ENCODE measurements at regions not wholly inside any gene's neighbourhood (a gene's known extent, or its start where the extent isn't known, plus 50 kb on each side); places are given as distances from the start of the nearest gene placed in this dataset.

DNA sequence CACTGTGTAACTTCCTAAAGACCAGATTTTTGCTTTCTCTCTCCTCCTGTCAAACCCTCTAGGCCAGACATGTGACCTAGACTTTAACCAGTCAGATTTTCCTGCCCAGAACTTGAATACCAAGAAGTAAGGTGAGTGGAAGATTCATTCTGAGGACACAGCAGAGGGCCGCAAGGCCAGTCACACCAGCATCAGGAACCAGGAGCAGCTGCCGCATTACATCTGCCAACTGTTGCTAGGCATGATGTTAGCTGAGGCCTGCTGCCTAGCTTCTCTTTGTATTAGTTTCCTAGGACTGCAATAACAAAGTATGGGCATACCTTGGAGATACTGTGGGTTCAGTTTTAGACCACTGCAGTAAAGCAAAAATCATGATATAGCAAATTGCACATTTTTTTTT, 101.9 kb upstream of the BMP4 start:
- TF ChIP-seq CEBPB (IDR thresholded peaks at IDR 0.05) (no peak), FOXM1 (IDR thresholded peaks at IDR 0.05; ENCODE audit: borderline replicate concordance, low read depth) (no peak), TEAD4 (IDR thresholded peaks at IDR 0.05) (no peak), TCF12 (IDR thresholded peaks at IDR 0.05; ENCODE audit: low read depth) (no peak), EP300 (IDR thresholded peaks at IDR 0.05; ENCODE audit: borderline replicate concordance) (no peak), YY1 (IDR thresholded peaks at IDR 0.05; ENCODE audit: low read depth) (no peak), EGR1 (IDR thresholded peaks at IDR 0.05) (no peak), CREB1 (IDR thresholded peaks at IDR 0.05; ENCODE audit: low read depth) (no peak), RAD21 (IDR thresholded peaks at IDR 0.05; ENCODE audit: low read depth) (no peak), ZBTB7A (IDR thresholded peaks at IDR 0.05; ENCODE audit: low read depth) (no peak), TAF1 (IDR thresholded peaks at IDR 0.05; ENCODE audit: low read depth) (no peak), NFIC (IDR thresholded peaks at IDR 0.05) (no peak)
- TF ChIP-seq, protein P1, sequence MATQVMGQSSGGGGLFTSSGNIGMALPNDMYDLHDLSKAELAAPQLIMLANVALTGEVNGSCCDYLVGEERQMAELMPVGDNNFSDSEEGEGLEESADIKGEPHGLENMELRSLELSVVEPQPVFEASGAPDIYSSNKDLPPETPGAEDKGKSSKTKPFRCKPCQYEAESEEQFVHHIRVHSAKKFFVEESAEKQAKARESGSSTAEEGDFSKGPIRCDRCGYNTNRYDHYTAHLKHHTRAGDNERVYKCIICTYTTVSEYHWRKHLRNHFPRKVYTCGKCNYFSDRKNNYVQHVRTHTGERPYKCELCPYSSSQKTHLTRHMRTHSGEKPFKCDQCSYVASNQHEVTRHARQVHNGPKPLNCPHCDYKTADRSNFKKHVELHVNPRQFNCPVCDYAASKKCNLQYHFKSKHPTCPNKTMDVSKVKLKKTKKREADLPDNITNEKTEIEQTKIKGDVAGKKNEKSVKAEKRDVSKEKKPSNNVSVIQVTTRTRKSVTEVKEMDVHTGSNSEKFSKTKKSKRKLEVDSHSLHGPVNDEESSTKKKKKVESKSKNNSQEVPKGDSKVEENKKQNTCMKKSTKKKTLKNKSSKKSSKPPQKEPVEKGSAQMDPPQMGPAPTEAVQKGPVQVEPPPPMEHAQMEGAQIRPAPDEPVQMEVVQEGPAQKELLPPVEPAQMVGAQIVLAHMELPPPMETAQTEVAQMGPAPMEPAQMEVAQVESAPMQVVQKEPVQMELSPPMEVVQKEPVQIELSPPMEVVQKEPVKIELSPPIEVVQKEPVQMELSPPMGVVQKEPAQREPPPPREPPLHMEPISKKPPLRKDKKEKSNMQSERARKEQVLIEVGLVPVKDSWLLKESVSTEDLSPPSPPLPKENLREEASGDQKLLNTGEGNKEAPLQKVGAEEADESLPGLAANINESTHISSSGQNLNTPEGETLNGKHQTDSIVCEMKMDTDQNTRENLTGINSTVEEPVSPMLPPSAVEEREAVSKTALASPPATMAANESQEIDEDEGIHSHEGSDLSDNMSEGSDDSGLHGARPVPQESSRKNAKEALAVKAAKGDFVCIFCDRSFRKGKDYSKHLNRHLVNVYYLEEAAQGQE (IDR thresholded peaks at IDR 0.05; ENCODE audit: low read depth) = no peak
- TF ChIP-seq, protein P2, sequence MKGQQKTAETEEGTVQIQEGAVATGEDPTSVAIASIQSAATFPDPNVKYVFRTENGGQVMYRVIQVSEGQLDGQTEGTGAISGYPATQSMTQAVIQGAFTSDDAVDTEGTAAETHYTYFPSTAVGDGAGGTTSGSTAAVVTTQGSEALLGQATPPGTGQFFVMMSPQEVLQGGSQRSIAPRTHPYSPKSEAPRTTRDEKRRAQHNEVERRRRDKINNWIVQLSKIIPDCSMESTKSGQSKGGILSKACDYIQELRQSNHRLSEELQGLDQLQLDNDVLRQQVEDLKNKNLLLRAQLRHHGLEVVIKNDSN (IDR thresholded peaks at IDR 0.05) = no peak
- TF ChIP-seq, protein P3, sequence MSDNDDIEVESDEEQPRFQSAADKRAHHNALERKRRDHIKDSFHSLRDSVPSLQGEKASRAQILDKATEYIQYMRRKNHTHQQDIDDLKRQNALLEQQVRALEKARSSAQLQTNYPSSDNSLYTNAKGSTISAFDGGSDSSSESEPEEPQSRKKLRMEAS (IDR thresholded peaks at IDR 0.05) = no peak

DNA sequence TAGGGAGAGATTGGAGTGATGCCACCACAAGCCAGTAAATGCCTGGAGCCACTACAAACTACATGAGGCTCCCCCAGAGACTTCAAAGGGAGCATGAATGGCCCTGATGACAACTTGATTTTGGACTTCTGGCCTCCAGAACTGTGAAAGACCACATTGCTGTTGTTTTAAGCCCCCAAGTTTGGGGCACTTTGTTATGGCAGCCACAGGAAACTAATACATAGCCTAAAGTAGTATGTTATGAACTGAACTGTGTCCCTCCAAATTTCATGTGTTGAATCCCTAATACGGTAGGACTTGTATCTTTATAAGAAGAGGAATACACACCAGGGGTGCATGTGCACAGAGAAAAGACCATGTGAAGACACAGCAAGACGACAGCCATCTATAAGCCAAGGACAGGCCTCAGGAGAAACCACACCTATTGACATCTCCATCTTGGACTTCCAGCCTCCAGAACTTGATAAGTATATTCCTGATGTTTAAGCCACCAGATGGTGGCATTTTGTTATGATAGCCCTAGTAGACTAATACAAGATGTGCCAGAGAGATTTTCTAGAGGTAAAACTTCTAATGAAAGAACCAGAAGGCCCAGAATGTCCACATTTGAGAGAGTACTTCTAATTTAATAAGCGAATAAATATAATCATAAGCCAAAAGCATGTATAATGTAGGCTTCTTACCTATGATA, 127.1 kb upstream of the BMP4 start:
- TF ChIP-seq TEAD4 (IDR thresholded peaks at IDR 0.05) (no peak), YY1 (IDR thresholded peaks at IDR 0.05; ENCODE audit: low read depth) (no peak), CEBPB (IDR thresholded peaks at IDR 0.05) (no peak), EGR1 (IDR thresholded peaks at IDR 0.05) (no peak), FOXM1 (IDR thresholded peaks at IDR 0.05; ENCODE audit: borderline replicate concordance, low read depth) (no peak), EP300 (IDR thresholded peaks at IDR 0.05; ENCODE audit: borderline replicate concordance) (no peak), ZBTB7A (IDR thresholded peaks at IDR 0.05; ENCODE audit: low read depth) (no peak), CREB1 (IDR thresholded peaks at IDR 0.05; ENCODE audit: low read depth) (no peak), NFIC (IDR thresholded peaks at IDR 0.05) (no peak), TCF12 (IDR thresholded peaks at IDR 0.05; ENCODE audit: low read depth) (no peak), RAD21 (IDR thresholded peaks at IDR 0.05; ENCODE audit: low read depth) (no peak), TAF1 (IDR thresholded peaks at IDR 0.05; ENCODE audit: low read depth) (no peak)
- TF ChIP-seq, protein P1 (IDR thresholded peaks at IDR 0.05; ENCODE audit: low read depth) = no peak
- TF ChIP-seq, protein P3 (IDR thresholded peaks at IDR 0.05) = no peak
- TF ChIP-seq, protein P2 (IDR thresholded peaks at IDR 0.05) = no peak

DNA sequence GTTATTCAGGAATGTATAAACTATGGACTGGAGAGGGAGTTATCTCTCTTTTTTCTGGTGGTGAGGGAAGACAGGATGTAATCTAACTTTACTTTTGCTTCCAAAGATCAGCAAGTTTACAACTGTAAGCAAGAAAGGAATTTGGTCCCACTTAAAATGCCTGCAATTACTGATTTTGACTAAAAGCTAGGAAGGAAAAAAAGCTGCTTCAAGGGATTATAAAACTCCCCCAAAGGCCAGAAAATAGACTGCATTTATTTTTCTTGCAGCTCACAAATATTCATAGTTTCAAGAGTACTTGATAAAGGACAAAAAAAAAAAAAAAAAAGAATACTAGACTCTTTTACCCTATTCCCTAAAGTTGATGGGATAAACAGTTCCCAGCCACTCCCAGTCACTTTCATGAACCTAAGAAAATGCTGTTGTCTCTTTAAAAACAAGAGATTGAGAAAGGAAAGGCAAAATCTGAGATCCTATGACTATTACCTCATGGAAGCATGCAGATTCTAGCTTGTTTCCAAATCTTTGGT, 128.7 kb upstream of the BMP4 start:
- TF ChIP-seq TEAD4 (IDR thresholded peaks at IDR 0.05) (no peak), EP300 (IDR thresholded peaks at IDR 0.05; ENCODE audit: borderline replicate concordance) (no peak), TAF1 (IDR thresholded peaks at IDR 0.05; ENCODE audit: low read depth) (no peak), TCF12 (IDR thresholded peaks at IDR 0.05; ENCODE audit: low read depth) (no peak), EGR1 (IDR thresholded peaks at IDR 0.05) (no peak), NFIC (IDR thresholded peaks at IDR 0.05) (no peak)
- TF ChIP-seq, protein P3 (IDR thresholded peaks at IDR 0.05) = no peak
- TF ChIP-seq, protein P2 (IDR thresholded peaks at IDR 0.05) = no peak

DNA sequence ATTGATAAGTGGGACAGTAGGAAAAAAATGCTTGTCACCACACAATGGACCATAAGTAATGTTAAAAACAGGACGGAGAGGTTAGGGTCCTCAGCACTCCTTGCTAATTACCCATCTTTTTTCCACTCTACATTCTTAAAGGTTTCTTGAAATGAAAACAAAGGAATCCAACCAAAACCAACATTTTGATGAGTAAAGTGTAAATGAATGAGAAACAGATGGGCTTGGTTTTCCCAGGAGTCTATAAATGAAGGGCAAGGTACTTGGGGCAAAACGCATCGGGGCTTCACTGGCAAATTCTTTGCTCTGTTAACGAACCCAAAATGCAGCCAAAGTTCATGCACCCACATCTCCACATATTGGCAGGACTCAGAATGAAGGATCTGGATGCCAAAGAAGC, 129.2 kb upstream of the BMP4 start:
- TF ChIP-seq EGR1 (IDR thresholded peaks at IDR 0.05) (no peak), CEBPB (IDR thresholded peaks at IDR 0.05) (no peak), TEAD4 (IDR thresholded peaks at IDR 0.05) (no peak), EP300 (IDR thresholded peaks at IDR 0.05; ENCODE audit: borderline replicate concordance) (no peak)
- TF ChIP-seq, protein P2 (IDR thresholded peaks at IDR 0.05) = no peak

Measured in Ishikawa (cell line).